ENCODE measurements at regions not wholly inside any gene's neighbourhood (a gene's known extent, or its start where the extent isn't known, plus 50 kb on each side); places are given as distances from the start of the nearest gene placed in this dataset.

DNA sequence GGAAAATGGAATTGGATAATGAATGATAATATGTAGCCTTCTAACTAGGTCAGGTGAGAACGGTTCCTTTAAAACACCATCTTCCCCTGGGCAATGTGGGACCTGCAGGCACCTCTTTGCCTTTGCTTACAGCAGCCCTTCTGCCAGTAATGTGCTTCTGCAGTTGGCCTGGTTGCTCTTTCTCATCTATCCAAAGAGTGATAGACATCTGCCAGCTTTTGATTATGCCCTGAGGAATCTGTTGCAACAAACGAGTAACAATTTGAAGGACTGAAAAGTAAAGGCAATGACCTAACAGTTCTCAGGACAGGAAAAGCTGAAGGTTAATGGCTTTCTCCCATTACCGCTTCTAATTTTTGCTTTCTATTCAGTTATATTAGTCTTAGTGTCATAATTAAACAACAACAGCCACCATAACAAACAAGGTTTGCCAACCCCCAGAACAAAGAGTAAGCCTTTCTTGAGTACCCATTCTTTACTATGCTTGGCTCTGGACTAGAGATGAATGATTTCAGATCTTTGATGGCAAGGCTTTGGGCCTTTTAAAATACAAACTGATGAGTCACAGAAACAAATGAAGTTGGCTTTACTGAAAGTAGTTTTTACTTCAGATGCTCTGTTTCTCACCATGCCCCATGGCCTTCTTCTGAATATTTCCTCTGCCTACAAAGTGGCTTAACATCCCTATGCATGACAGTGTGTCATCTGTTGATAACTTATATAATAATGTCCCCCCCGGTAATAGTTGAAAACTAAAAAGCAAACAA, 76.1 kb upstream of the KRR1 start:
- no peak for ATAC-seq (replicated peaks)
- no peaks in the 10 kb centered on the region for H3K9me3 Mint-ChIP-seq
- peaks cover 12 to 13% of the 10 kb centered on the region in 2 donors for H3K27me3 Mint-ChIP-seq
- no peak overlapping the region for H3K4me3 Mint-ChIP-seq
- no peaks in the 10 kb centered on the region for H3K4me1 Mint-ChIP-seq
- no peaks in the 10 kb centered on the region for H3K36me3 Mint-ChIP-seq
- DNase-seq, result no peak
- no peak overlapping the region for H3K27ac Mint-ChIP-seq

DNA sequence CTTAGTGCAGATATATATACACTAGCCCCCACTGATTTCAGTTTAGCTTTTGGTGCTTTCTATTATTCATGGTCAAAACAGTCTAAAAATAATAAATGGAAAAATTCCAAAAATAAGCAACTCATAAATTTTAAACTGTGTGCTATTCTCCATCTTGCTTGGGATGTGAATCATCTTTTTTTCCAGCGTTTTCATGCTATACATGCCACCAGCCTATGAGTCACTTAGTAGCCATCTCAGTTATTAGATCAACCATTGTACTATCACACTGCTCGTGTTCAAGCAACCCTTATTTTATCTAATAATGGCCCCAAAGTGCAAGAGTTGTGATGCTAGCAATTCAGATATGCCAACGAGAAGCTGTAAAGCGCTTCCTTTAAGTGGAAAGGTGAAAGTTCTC, 73.9 kb upstream of the KRR1 start:
- no peaks in the 10 kb centered on the region for H3K4me1 Mint-ChIP-seq
- no peaks in the 10 kb centered on the region for H3K9me3 Mint-ChIP-seq
- no peaks in the 10 kb centered on the region for H3K36me3 Mint-ChIP-seq
- DNase-seq (no peak), ATAC-seq (replicated peaks) (no peak)
- peaks cover 13% of the 10 kb centered on the region in 2 donors for H3K27me3 Mint-ChIP-seq
- no peak overlapping the region for H3K27ac Mint-ChIP-seq
- no peak overlapping the region for H3K4me3 Mint-ChIP-seq

DNA sequence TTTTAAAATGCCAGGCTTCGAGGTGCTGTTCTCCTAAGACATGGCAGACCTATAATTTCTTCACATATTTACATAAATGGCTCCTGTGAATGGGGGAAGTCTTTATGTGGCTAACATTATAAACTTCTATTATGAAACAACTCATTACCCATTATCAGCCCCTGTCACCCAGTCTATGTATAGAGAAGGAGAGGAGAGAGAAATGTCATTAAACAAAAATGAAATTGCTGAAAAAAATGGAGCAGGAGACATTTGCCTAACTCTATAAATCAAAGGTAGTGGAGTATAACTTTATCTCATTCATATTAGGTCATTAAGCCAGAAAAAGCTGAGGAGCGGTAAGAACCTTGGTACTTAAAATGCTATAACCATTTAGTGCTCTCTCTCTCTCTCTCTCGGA, 71.9 kb upstream of the KRR1 start:
- Mint-ChIP-seq H3K4me1 (no peaks in the 10 kb centered on the region), H3K9me3 (no peaks in the 10 kb centered on the region), H3K27ac (no peak overlapping the region), H3K4me3 (no peak overlapping the region), H3K27me3 (peaks cover 4 to 6% of the 10 kb centered on the region in 2 donors), H3K36me3 (no peaks in the 10 kb centered on the region)
- DNase-seq, result no peak
- ATAC-seq (replicated peaks), result no peak

DNA sequence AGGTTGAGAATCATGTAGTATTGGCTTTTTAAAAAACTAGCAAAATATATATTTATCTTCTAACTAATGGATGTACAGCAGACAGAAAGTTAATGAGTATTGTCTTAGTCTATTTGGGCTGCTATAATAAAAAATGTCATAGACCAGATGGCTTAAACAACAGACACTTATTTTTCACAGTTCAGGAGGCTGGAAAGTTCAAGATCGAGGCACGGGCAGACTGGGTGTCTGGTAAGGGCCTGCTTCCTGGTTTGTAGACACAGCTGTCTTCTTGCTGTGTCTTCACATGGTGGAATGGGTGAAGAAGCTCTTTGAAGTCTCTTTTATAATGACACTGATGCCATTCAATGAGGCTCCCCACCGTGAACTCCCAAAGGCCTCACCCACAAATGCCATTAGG, 70.1 kb upstream of the KRR1 start:
- Mint-ChIP-seq H3K27me3 (peaks cover 0 to 6% of the 10 kb centered on the region in 2 donors), H3K9me3 (no peaks in the 10 kb centered on the region), H3K27ac (no peak overlapping the region), H3K4me3 (no peak overlapping the region), H3K36me3 (no peaks in the 10 kb centered on the region), H3K4me1 (no peaks in the 10 kb centered on the region)
- ATAC-seq (replicated peaks), result peak in 1 of 2 donors; percentile 33
- DNase-seq, result no peak

DNA sequence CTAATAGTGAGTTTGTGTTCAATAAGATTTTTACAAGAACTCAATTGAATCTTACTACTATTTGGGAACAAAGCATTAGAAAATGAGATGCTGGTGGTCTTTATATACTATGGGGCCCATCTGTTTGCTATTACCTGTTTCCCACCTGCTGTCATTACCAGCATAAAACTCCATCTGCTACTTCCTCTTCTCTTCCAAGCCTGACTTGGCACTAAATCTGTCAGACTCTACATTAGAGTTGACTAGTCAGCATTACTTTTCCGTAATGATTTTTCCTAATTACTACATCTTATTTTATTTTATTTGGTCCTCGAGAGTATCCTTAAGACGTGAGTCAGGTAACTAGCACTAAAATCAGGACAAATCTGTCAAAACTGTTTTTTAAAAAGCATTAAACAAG, 68.1 kb upstream of the KRR1 start:
- Mint-ChIP-seq H3K36me3 (no peaks in the 10 kb centered on the region), H3K4me1 (no peaks in the 10 kb centered on the region), H3K27me3 (peaks cover 0 to 6% of the 10 kb centered on the region in 2 donors), H3K9me3 (no peaks in the 10 kb centered on the region), H3K27ac (no peak overlapping the region), H3K4me3 (no peak overlapping the region)
- DNase-seq (no peak), ATAC-seq (replicated peaks) (no peak)

DNA sequence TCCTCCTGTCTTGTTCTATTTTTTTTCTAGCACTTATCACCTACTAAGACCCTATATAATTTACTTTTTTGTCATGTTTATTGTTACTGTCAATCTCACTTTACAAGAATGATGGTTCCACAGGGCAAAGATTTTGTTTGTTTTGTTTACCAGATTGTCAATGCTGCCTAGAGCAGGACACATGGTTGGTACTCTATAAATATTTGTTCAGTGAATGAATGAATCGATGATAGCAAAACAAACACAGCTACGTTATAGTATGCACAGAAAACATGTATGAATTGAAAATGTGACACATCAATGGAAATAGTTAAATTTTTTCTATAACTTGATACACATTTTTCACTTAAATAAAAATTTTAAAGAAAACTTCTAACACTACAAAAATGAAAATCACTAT, 67.1 kb upstream of the KRR1 start:
- H3K4me1 Mint-ChIP-seq, result no peaks in the 10 kb centered on the region
- peaks cover 0 to 6% of the 10 kb centered on the region in 2 donors for H3K27me3 Mint-ChIP-seq
- no peaks in the 10 kb centered on the region for H3K9me3 Mint-ChIP-seq
- no peak overlapping the region for H3K4me3 Mint-ChIP-seq
- H3K27ac Mint-ChIP-seq, result no peak overlapping the region
- no peak for ATAC-seq (replicated peaks)
- DNase-seq, result no peak
- no peaks in the 10 kb centered on the region for H3K36me3 Mint-ChIP-seq

DNA sequence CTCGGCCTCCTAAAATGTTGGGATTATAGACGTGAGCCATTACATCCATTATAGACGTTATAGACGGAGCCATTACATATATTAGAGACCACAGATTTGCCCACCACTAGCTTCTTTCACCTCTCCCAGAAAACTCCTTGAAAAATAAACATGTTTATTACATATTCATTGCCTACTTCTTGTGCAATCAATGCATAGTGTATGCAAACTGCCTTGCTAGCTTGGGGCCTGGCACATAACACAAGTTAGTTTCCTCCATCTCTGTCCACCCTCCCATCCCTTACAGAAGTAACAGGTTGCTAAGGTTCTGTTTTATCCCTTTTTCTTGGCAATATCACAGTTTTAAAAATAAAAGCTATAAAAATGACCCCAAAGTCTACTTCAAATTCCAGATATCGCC, 66.4 kb upstream of the KRR1 start:
- H3K36me3 Mint-ChIP-seq, result no peaks in the 10 kb centered on the region
- H3K27ac Mint-ChIP-seq, result no peak overlapping the region

DNA sequence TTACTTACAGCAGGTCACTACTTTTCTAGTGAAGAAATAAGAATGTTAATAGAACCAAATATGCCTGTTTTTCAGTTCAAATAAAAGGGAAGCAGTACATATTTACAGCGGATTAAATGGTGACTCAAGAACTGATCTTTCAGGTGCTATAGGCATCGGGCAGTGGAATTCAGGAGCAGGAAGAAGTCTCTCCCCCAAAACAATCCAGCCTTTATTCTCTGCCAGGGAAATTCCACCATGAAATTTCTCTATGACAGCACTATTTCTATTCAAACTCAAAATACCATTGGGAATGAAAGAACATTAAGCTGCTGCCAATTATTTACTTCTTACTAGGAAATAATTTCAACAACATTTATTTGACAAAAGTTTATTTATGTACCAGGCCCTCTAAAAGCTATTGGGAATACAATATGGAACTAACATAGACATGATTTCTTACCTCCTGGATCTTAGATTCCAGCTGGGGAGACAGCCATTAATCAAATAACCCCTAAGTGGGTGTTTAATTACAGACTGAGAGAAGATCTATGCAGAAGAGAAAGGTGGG, 60.3 kb upstream of the KRR1 start:
- Mint-ChIP-seq H3K36me3 (no peaks in the 10 kb centered on the region), H3K9me3 (no peaks in the 10 kb centered on the region), H3K27me3 (peaks cover 0 to 3% of the 10 kb centered on the region in 2 donors), H3K4me3 (no peak overlapping the region), H3K27ac (no peak overlapping the region), H3K4me1 (no peaks in the 10 kb centered on the region)
- DNase-seq (no peak), ATAC-seq (replicated peaks) (no peak)

More for the DNA sequence above, 66.4 kb upstream of the KRR1 start:
- Mint-ChIP-seq H3K4me3 (no peak overlapping the region), H3K27me3 (peaks cover 0 to 6% of the 10 kb centered on the region in 2 donors), H3K4me1 (no peaks in the 10 kb centered on the region), H3K9me3 (no peaks in the 10 kb centered on the region)
- ATAC-seq (replicated peaks) (no peak), DNase-seq (no peak)

DNA sequence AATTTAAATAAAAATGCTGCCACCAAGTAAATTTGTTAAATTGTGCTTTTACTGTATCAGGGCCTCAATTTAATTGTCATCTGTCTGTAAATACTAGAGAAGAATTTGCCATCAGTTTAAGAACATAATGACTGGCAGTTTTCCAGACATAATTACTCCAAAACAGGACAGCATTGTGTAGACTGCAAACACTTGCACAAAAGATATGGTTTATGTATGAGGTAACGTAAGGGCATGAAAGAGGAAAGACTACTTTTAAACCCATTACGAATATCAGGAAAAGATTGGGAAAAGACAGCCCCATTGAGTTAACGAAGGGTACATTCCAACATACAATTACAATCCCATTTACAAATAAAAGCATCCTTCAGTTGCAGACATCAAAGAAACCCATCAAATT, 59.8 kb upstream of the KRR1 start:
- ATAC-seq (replicated peaks) (no peak), DNase-seq (no peak)
- no peaks in the 10 kb centered on the region for H3K4me1 Mint-ChIP-seq
- H3K27me3 Mint-ChIP-seq, result peaks cover 4 to 7% of the 10 kb centered on the region in 2 donors
- no peak overlapping the region for H3K4me3 Mint-ChIP-seq
- H3K9me3 Mint-ChIP-seq, result no peaks in the 10 kb centered on the region
- H3K36me3 Mint-ChIP-seq, result no peaks in the 10 kb centered on the region
- no peak overlapping the region for H3K27ac Mint-ChIP-seq

DNA sequence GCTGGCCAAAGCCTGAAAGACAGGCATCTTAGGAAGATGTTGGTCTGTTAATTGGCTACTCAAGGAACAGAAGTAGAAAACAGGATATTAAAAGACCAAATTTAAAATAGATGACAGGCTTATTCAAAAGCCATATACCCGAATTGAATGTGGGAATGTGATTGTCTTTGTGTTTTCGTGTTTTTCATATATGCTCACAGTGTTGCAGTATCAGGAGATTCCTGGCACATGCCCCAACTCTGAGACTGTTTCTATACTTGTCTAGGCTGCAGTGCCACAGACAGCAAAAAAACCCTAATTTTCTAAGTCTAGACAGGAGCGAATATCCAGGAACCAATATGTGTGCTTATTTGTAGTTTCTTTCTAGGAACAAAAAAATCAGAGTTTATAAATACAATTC, 57.4 kb upstream of the KRR1 start:
- no peak for DNase-seq
- no peaks in the 10 kb centered on the region for H3K9me3 Mint-ChIP-seq
- no peaks in the 10 kb centered on the region for H3K36me3 Mint-ChIP-seq

DNA sequence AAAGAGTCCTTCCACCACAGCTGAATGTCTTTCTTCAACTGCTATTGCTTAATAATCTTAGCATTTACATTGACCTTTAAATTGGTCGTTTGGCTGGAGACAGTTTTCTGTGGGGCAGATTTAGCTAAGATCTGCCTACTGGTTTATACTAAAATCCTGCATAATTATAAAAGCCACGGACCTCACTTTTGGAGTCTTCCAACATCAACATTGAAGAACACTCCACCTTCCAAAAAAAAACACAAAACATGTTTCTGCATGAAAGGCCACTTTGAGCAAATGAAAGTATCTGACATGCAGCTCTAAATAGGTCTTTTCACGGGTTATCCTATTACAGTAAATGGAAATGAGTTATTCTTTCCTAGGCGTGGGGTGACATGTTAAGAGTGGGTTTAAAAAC, 57.0 kb upstream of the KRR1 start:
- Mint-ChIP-seq H3K9me3 (no peaks in the 10 kb centered on the region), H3K4me3 (no peak overlapping the region), H3K4me1 (no peaks in the 10 kb centered on the region), H3K36me3 (no peaks in the 10 kb centered on the region), H3K27me3 (peaks cover 11 to 13% of the 10 kb centered on the region in 2 donors), H3K27ac (no peak overlapping the region)
- DNase-seq (no peak), ATAC-seq (replicated peaks) (no peak)

More for the DNA sequence above, 57.4 kb upstream of the KRR1 start:
- no peak overlapping the region for H3K4me3 Mint-ChIP-seq
- no peaks in the 10 kb centered on the region for H3K4me1 Mint-ChIP-seq
- H3K27me3 Mint-ChIP-seq, result peaks cover 11 to 13% of the 10 kb centered on the region in 2 donors
- H3K27ac Mint-ChIP-seq, result no peak overlapping the region
- no peak for ATAC-seq (replicated peaks)

DNA sequence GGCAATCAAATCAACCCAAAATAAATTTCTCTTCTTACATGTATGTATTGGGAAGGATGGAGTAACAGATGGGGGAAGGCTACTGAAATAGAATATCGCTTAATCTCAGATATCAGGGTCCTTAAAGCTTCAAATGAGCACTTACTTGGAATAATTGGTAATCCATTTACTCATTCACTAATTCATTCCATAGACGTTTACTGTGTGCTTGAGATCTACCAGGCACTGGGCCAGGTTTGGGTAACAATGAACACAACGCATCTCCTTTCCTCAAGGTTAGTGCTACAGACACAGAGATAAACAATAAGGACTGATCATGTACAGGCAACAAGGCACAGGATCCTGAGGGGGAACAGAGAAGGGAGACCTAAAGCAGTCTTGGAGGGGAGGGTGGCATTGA, 54.4 kb upstream of the KRR1 start:
- Mint-ChIP-seq H3K27ac (no peak overlapping the region), H3K9me3 (no peaks in the 10 kb centered on the region), H3K36me3 (no peaks in the 10 kb centered on the region), H3K4me3 (no peak overlapping the region), H3K27me3 (peaks cover 23% of the 10 kb centered on the region in 2 donors), H3K4me1 (no peaks in the 10 kb centered on the region)
- DNase-seq (no peak), ATAC-seq (replicated peaks) (no peak)

DNA sequence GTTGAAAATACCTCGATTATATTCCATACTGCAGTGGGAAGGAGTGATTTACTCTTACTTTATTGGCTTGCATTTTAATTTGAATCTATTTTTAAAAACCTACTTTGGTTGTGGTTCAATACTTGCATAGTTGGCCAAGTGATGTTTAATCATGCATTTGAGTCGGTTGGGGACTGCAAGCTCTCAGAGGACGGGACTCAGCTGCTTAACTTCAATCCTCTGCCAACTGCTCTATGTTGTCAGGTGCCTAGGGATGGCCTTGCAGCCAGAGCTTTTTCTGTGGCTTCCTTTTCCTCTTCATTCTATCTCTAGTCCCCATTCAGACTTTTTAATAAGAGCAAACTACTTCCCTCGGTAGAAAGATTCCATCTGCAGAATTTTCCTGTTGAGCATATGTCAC, 53.4 kb upstream of the KRR1 start:
- Mint-ChIP-seq H3K27me3 (peaks cover 23 to 26% of the 10 kb centered on the region in 2 donors), H3K4me1 (no peaks in the 10 kb centered on the region), H3K4me3 (no peak overlapping the region), H3K9me3 (no peaks in the 10 kb centered on the region), H3K36me3 (no peaks in the 10 kb centered on the region), H3K27ac (no peak overlapping the region)
- ATAC-seq (replicated peaks) (no peak), DNase-seq (no peak)

DNA sequence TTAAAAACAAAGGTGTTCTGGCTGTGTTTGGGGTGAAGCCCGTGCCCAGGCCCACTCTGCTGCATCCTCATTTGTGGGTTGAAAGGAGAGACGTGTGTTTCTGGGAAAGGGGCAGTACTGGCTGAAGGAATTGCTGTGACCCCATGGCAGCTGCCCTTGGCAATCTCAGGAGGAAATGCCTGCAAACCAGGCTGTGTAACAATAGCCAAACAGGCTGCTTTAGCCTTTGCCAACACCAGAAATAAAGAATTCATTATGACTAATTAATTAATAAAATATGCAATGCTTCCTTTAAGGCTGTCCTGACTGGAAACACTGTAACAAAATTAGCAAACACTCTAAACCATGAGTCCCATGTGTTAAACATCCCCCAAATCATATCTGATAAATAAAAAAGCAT, 53.0 kb upstream of the KRR1 start:
- no peak for DNase-seq
- Mint-ChIP-seq H3K27ac (no peak overlapping the region), H3K27me3 (peaks cover 23 to 26% of the 10 kb centered on the region in 2 donors), H3K36me3 (no peaks in the 10 kb centered on the region), H3K4me1 (no peaks in the 10 kb centered on the region), H3K9me3 (no peaks in the 10 kb centered on the region), H3K4me3 (no peak overlapping the region)
- ATAC-seq (replicated peaks), result no peak

DNA sequence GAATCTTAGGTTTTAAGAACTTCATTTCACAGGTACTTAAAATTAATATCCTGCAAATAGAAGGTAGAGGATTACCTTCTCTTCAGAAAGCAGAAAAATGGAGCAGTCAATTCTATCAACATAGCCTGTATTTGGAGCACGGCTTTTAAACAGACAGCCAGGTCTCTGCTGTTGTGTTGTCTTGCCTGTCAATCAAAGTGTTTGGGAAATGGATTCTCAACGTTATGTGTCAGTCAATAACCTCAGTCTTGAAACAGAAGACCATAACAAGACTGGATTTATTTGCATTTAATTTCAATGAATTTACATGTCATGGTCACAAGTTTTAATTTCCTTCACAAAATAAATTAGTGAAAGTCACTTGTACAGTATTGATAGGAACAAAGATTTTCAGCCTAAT, 51.9 kb upstream of the KRR1 start:
- no peak for ATAC-seq (replicated peaks)
- Mint-ChIP-seq H3K27me3 (peaks cover 23 to 26% of the 10 kb centered on the region in 2 donors), H3K4me3 (no peak overlapping the region)

More for the DNA sequence above, 51.9 kb upstream of the KRR1 start:
- no peaks in the 10 kb centered on the region for H3K36me3 Mint-ChIP-seq
- DNase-seq, result no peak
- H3K9me3 Mint-ChIP-seq, result no peaks in the 10 kb centered on the region
- H3K4me1 Mint-ChIP-seq, result no peaks in the 10 kb centered on the region
- H3K27ac Mint-ChIP-seq, result no peak overlapping the region

Data from stimulated activated naive B cell treated with anti-CD40 and anti-IgM and Interleukin-4, amounts not matched to agents 10 μg/mL and 1 μg/mL and 100 μg/mL, for 72 hours (primary cell).